ENCODE measurements at regions not wholly inside any gene's neighbourhood (a gene's known extent, or its start where the extent isn't known, plus 50 kb on each side); places are given as distances from the start of the nearest gene placed in this dataset.

DNA sequence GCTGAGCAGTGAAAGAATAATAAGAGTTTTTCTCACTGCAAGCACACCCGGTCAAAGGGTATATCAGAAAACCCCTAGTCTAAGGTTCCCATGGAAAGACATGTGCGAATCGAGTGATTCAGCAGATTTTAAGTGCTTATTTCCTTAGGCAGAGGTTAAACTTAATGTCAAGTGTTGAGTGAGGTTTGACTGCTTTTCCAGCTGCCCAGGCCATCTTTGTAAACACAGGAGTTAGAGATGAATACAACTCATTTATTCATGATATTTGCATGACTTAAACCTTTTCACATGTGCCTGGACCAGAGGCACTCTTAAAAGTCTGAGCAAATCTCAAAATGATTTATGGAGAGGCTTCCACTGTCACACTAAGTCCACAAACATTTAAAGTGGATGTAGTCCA, 137.8 kb upstream of the RGMB start:
- TF ChIP-seq, protein P1, sequence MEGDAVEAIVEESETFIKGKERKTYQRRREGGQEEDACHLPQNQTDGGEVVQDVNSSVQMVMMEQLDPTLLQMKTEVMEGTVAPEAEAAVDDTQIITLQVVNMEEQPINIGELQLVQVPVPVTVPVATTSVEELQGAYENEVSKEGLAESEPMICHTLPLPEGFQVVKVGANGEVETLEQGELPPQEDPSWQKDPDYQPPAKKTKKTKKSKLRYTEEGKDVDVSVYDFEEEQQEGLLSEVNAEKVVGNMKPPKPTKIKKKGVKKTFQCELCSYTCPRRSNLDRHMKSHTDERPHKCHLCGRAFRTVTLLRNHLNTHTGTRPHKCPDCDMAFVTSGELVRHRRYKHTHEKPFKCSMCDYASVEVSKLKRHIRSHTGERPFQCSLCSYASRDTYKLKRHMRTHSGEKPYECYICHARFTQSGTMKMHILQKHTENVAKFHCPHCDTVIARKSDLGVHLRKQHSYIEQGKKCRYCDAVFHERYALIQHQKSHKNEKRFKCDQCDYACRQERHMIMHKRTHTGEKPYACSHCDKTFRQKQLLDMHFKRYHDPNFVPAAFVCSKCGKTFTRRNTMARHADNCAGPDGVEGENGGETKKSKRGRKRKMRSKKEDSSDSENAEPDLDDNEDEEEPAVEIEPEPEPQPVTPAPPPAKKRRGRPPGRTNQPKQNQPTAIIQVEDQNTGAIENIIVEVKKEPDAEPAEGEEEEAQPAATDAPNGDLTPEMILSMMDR (IDR thresholded peaks at IDR 0.05; ENCODE audit: unreplicated experiment in 3 of 3), result no peak
- no peak overlapping the region for H3K27ac Mint-ChIP-seq
- H3K27me3 Mint-ChIP-seq (ENCODE audit: low read depth), result no peaks in the 10 kb centered on the region
- peaks cover 34% of the 10 kb centered on the region for H3K4me1 Mint-ChIP-seq
- H3K9me3 Mint-ChIP-seq, result no peaks in the 10 kb centered on the region
- H3K36me3 Mint-ChIP-seq (ENCODE audit: low read depth), result no peaks in the 10 kb centered on the region
- H3K4me3 Mint-ChIP-seq, result no peak overlapping the region

DNA sequence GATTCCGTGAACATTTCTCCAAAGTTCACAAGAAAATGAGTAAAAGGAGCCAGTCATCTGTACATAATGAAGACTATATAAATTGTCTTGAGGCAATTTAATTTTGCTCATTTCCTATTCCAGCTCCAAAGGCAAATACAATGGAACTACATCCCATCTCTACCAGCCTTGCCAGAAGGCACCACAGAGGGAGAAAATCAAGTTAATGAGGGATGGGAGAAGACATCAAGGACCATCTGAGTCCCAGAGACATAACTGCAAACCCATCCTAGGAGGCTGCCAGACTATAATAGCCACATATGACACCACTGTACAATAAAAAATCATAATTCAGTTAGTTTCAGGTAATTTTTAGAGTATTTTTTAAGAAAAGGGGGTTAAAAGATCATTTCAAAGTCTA, 136.3 kb upstream of the RGMB start:
- Mint-ChIP-seq H3K27me3 (ENCODE audit: low read depth) (no peaks in the 10 kb centered on the region), H3K36me3 (ENCODE audit: low read depth) (no peaks in the 10 kb centered on the region), H3K4me3 (no peak overlapping the region), H3K4me1 (peaks cover 34% of the 10 kb centered on the region), H3K27ac (no peak overlapping the region), H3K9me3 (no peaks in the 10 kb centered on the region)
- TF ChIP-seq, protein P1 (IDR thresholded peaks at IDR 0.05; ENCODE audit: unreplicated experiment in 3 of 3), result no peak

DNA sequence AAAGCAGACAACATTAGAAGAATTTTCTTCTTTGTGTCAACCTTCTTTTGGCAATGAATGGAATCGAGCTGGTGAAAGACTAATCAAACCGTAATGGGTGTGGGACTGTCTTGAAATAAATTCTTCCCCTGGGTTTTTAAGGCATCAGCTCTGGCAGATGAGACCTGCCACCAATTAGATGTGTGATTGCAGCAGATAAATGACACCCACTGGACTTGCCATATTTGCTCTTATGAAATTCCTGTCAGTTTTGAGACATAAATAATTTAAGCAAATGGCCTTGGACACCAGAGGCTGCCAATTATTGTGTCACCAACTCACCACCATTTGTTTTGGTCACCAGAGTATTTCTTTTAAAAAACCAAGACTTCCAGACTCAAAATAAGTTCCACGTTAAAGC, 135.9 kb upstream of the RGMB start:
- H3K27ac Mint-ChIP-seq, result peak overlapping the region in 1 of 3 experiments; percentile 51
- no peaks in the 10 kb centered on the region for H3K36me3 Mint-ChIP-seq (ENCODE audit: low read depth)
- TF ChIP-seq, protein P1 (IDR thresholded peaks at IDR 0.05; ENCODE audit: unreplicated experiment in 3 of 3), result no peak
- peaks cover 34% of the 10 kb centered on the region for H3K4me1 Mint-ChIP-seq
- no peaks in the 10 kb centered on the region for H3K27me3 Mint-ChIP-seq (ENCODE audit: low read depth)
- no peaks in the 10 kb centered on the region for H3K9me3 Mint-ChIP-seq
- H3K4me3 Mint-ChIP-seq, result no peak overlapping the region

DNA sequence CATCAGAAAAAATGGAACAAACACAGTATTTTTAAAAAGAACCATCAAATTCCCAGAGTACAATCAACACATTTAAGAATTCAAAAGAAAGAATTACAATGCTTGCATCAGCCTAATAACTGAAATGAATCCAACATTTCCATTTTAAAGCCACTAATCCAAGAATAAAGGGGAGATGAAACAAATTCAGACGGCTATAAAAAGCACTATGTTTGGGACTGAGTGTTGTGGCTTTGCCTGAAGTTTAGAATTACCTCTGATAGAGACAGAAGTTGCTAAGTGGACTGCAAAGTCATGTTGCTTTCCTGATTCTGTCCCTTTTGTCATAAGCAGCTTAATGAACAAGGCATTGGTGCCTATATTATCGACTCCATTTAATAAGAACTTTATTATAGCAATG, 135.4 kb upstream of the RGMB start:
- no peaks in the 10 kb centered on the region for H3K27me3 Mint-ChIP-seq (ENCODE audit: low read depth)
- H3K36me3 Mint-ChIP-seq (ENCODE audit: low read depth), result no peaks in the 10 kb centered on the region
- H3K27ac Mint-ChIP-seq, result peak overlapping the region in 2 of 3 experiments; percentile 51 to 64
- TF ChIP-seq, protein P1 (IDR thresholded peaks at IDR 0.05; ENCODE audit: unreplicated experiment in 3 of 3), result no peak
- H3K9me3 Mint-ChIP-seq, result no peaks in the 10 kb centered on the region
- peaks cover 34% of the 10 kb centered on the region for H3K4me1 Mint-ChIP-seq
- H3K4me3 Mint-ChIP-seq, result no peak overlapping the region

DNA sequence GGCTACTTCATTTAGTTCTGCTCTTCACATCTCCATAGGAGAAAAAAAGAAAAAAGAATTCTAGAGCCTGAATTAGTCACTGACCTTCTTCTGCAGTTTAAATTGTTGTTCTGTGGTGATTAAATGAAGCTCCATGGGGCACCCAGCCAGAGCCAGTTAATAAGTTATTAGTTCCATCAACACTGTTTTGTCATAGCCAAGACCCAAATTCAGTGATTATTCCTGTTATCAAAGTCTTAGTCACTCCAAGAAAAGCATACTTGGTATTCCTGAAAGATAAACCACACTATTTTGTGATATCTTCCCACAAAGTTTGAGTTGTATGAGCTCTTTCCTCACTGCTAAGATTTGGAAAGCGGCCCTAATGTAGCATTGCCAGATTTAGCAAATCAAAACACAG, 134.8 kb upstream of the RGMB start:
- H3K9me3 Mint-ChIP-seq, result no peaks in the 10 kb centered on the region
- no peak overlapping the region for H3K4me3 Mint-ChIP-seq
- TF ChIP-seq, protein P1 (IDR thresholded peaks at IDR 0.05; ENCODE audit: unreplicated experiment in 3 of 3), result no peak
- no peaks in the 10 kb centered on the region for H3K36me3 Mint-ChIP-seq (ENCODE audit: low read depth)
- no peaks in the 10 kb centered on the region for H3K27me3 Mint-ChIP-seq (ENCODE audit: low read depth)
- peaks cover 34% of the 10 kb centered on the region for H3K4me1 Mint-ChIP-seq
- peak overlapping the region in 2 of 3 experiments; percentile 51 to 64 for H3K27ac Mint-ChIP-seq

DNA sequence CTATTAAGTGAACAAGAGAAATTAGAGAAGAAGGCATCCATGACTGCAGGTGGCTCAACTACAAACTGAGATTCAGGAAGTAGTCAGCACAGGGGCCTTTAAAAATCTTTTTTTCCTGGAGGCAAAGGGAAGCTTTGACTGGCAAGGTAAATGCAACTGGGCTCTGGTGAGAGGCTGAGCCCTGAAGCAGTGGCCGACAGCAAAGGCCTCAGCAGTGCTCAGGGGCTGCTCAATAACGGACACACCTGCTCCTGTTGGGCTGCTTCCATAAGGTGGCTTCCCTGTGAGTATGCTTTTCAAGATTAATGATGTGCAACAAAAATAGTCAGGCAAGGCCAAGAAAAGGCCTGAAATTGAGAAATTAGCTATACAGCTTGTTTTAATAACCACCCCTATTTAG, 134.2 kb upstream of the RGMB start:
- TF ChIP-seq, protein P1 (IDR thresholded peaks at IDR 0.05; ENCODE audit: unreplicated experiment in 3 of 3), result no peak
- peaks cover 34% of the 10 kb centered on the region for H3K4me1 Mint-ChIP-seq
- H3K36me3 Mint-ChIP-seq (ENCODE audit: low read depth), result no peaks in the 10 kb centered on the region
- no peak overlapping the region for H3K27ac Mint-ChIP-seq
- no peaks in the 10 kb centered on the region for H3K9me3 Mint-ChIP-seq
- no peaks in the 10 kb centered on the region for H3K27me3 Mint-ChIP-seq (ENCODE audit: low read depth)
- H3K4me3 Mint-ChIP-seq, result no peak overlapping the region
